ENCODE measurements at regions not wholly inside any gene's neighbourhood (a gene's known extent, or its start where the extent isn't known, plus 50 kb on each side); places are given as distances from the start of the nearest gene placed in this dataset.

- Histone ChIP-seq H3K9ac (ENCODE audit: extremely low read depth, insufficient read length, low read length) (no peak overlapping the region), H2AK5ac (ENCODE audit: insufficient read length, low read length) (no peak overlapping the region), H3K14ac (ENCODE audit: insufficient read depth, low read length) (no peak overlapping the region), H2BK15ac (ENCODE audit: low read depth, low read length) (no peak overlapping the region), H2BK5ac (ENCODE audit: insufficient read length, low read length) (no peak overlapping the region), H2BK20ac (ENCODE audit: low read depth, low read length, poor library complexity, severe bottlenecking) (no peak overlapping the region), H3K27ac (ENCODE audit: insufficient read length, low read depth, low read length) (no peak overlapping the region), H4K20me1 (ENCODE audit: control insufficient read depth, insufficient read depth, insufficient read length) (no peaks in the 10 kb centered on the region), H3K27me3 (ENCODE audit: insufficient read depth, low read length) (no peaks in the 10 kb centered on the region), H3K79me2 (ENCODE audit: insufficient read depth, low read length) (no peaks in the 10 kb centered on the region), H3T11ph (ENCODE audit: low read length) (no peak overlapping the region), H4K5ac (ENCODE audit: insufficient read length, low read depth, low read length) (no peak overlapping the region), H2BK120ac (ENCODE audit: low read depth, low read length, poor library complexity, severe bottlenecking) (no peak overlapping the region), H2AFZ (ENCODE audit: low read length) (no peak overlapping the region), H4K91ac (ENCODE audit: insufficient read length, low read depth, low read length) (no peak overlapping the region), H3K18ac (ENCODE audit: insufficient read length, low read depth, low read length) (no peak overlapping the region), H4K8ac (replicated peaks; ENCODE audit: insufficient read length, low read depth, low read length) (no peak overlapping the region), H3K23me2 (ENCODE audit: insufficient read length, low read depth, low read length, poor library complexity, severe bottlenecking) (no peaks in the 10 kb centered on the region), H3K56ac (ENCODE audit: insufficient read length, low read depth, low read length) (no peak overlapping the region), H3K79me1 (ENCODE audit: insufficient read depth, low read depth, low read length, poor library complexity, severe bottlenecking) (no peaks in the 10 kb centered on the region), H3K4ac (ENCODE audit: low read depth, low read length) (no peak overlapping the region), H2BK12ac (ENCODE audit: insufficient read length, low read depth, low read length) (no peak overlapping the region), H3K9me3 (ENCODE audit: control insufficient read depth, low read depth, low read length) (no peaks in the 10 kb centered on the region), H3K23ac (ENCODE audit: insufficient read length, low read depth, low read length) (no peak overlapping the region), H3K4me2 (ENCODE audit: insufficient read depth, insufficient read length, low read length) (no peak overlapping the region), H3K4me1 (ENCODE audit: insufficient read depth, low read length) (no peaks in the 10 kb centered on the region)
- no CpG with 5 or more reads among the region's 2 CpGs for WGBS (ENCODE audit: extremely low coverage, insufficient read length, low lambda C conversion rate)
- DNase-seq: no peak
- no peaks in the 10 kb centered on the region for H3K36me3 Mint-ChIP-seq (ENCODE audit: insufficient read depth in 1 of 3, low read depth in 3 of 3)
- H3K4me1 Mint-ChIP-seq: peaks cover 10 to 23% of the 10 kb centered on the region in 2 experiments; a peak in 3 of 4 replicates
- no peak for TF ChIP-seq CTCF (conservative IDR thresholded peaks at IDR 0.05)
- H3K27me3 Mint-ChIP-seq (ENCODE audit: low read depth): no peaks in the 10 kb centered on the region
- no peak overlapping the region for H3K27ac Mint-ChIP-seq
- no peak overlapping the region for H3K4me3 Mint-ChIP-seq
- H3K9me3 Mint-ChIP-seq: no peaks in the 10 kb centered on the region
Measured at GRCh38 chr10:84848967-84849366, 520.6 kb downstream of the CCSER2 start.

All from H9 (cell line).